ENCODE measurements at regions not wholly inside any gene's neighbourhood (a gene's known extent, or its start where the extent isn't known, plus 50 kb on each side); places are given as distances from the start of the nearest gene placed in this dataset.

DNA sequence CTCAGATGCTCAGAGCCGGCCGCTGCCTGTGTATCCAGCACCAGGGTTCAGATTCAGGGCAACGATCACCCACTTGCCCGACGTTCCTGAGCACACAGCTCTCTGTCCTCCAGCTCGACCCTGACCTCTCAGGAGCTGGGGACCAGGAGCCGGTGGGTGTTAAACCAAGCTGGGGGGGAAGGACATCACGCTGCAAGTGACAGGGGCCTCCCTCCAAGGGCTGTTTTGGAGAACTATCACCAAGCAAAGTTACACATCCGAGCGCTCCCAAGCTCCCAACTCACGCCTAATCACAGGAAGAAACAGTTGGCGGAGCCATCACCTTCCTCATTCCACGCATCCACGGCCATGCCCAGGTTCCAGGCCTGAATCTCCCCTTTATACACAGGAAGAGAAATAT lies 51.5 kb upstream of the ZNF354A start (continued):
- TF ChIP-seq, protein P1, sequence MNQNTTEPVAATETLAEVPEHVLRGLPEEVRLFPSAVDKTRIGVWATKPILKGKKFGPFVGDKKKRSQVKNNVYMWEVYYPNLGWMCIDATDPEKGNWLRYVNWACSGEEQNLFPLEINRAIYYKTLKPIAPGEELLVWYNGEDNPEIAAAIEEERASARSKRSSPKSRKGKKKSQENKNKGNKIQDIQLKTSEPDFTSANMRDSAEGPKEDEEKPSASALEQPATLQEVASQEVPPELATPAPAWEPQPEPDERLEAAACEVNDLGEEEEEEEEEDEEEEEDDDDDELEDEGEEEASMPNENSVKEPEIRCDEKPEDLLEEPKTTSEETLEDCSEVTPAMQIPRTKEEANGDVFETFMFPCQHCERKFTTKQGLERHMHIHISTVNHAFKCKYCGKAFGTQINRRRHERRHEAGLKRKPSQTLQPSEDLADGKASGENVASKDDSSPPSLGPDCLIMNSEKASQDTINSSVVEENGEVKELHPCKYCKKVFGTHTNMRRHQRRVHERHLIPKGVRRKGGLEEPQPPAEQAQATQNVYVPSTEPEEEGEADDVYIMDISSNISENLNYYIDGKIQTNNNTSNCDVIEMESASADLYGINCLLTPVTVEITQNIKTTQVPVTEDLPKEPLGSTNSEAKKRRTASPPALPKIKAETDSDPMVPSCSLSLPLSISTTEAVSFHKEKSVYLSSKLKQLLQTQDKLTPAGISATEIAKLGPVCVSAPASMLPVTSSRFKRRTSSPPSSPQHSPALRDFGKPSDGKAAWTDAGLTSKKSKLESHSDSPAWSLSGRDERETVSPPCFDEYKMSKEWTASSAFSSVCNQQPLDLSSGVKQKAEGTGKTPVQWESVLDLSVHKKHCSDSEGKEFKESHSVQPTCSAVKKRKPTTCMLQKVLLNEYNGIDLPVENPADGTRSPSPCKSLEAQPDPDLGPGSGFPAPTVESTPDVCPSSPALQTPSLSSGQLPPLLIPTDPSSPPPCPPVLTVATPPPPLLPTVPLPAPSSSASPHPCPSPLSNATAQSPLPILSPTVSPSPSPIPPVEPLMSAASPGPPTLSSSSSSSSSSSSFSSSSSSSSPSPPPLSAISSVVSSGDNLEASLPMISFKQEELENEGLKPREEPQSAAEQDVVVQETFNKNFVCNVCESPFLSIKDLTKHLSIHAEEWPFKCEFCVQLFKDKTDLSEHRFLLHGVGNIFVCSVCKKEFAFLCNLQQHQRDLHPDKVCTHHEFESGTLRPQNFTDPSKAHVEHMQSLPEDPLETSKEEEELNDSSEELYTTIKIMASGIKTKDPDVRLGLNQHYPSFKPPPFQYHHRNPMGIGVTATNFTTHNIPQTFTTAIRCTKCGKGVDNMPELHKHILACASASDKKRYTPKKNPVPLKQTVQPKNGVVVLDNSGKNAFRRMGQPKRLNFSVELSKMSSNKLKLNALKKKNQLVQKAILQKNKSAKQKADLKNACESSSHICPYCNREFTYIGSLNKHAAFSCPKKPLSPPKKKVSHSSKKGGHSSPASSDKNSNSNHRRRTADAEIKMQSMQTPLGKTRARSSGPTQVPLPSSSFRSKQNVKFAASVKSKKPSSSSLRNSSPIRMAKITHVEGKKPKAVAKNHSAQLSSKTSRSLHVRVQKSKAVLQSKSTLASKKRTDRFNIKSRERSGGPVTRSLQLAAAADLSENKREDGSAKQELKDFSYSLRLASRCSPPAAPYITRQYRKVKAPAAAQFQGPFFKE (tag by site-specific recombination; IDR thresholded peaks at IDR 0.05; ENCODE audit: borderline replicate concordance) = no peak
- no peak for TF ChIP-seq ZNF600 (tag by site-specific recombination; IDR thresholded peaks at IDR 0.05)
- TF ChIP-seq, protein P2, sequence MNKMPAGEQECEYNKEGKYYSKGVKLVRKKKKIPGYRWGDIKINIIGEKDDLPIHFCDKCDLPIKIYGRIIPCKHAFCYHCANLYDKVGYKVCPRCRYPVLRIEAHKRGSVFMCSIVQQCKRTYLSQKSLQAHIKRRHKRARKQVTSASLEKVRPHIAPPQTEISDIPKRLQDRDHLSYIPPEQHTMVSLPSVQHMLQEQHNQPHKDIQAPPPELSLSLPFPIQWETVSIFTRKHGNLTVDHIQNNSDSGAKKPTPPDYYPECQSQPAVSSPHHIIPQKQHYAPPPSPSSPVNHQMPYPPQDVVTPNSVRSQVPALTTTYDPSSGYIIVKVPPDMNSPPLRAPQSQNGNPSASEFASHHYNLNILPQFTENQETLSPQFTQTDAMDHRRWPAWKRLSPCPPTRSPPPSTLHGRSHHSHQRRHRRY (tag by site-specific recombination; IDR thresholded peaks at IDR 0.05) = no peak
- TF ChIP-seq, protein P3, sequence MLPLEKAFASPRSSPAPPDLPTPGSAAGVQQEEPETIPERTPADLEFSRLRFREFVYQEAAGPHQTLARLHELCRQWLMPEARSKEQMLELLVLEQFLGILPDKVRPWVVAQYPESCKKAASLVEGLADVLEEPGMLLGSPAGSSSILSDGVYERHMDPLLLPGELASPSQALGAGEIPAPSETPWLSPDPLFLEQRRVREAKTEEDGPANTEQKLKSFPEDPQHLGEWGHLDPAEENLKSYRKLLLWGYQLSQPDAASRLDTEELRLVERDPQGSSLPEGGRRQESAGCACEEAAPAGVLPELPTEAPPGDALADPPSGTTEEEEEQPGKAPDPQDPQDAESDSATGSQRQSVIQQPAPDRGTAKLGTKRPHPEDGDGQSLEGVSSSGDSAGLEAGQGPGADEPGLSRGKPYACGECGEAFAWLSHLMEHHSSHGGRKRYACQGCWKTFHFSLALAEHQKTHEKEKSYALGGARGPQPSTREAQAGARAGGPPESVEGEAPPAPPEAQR (tag by site-specific recombination; IDR thresholded peaks at IDR 0.05) = no peak
- TF ChIP-seq, protein P4, sequence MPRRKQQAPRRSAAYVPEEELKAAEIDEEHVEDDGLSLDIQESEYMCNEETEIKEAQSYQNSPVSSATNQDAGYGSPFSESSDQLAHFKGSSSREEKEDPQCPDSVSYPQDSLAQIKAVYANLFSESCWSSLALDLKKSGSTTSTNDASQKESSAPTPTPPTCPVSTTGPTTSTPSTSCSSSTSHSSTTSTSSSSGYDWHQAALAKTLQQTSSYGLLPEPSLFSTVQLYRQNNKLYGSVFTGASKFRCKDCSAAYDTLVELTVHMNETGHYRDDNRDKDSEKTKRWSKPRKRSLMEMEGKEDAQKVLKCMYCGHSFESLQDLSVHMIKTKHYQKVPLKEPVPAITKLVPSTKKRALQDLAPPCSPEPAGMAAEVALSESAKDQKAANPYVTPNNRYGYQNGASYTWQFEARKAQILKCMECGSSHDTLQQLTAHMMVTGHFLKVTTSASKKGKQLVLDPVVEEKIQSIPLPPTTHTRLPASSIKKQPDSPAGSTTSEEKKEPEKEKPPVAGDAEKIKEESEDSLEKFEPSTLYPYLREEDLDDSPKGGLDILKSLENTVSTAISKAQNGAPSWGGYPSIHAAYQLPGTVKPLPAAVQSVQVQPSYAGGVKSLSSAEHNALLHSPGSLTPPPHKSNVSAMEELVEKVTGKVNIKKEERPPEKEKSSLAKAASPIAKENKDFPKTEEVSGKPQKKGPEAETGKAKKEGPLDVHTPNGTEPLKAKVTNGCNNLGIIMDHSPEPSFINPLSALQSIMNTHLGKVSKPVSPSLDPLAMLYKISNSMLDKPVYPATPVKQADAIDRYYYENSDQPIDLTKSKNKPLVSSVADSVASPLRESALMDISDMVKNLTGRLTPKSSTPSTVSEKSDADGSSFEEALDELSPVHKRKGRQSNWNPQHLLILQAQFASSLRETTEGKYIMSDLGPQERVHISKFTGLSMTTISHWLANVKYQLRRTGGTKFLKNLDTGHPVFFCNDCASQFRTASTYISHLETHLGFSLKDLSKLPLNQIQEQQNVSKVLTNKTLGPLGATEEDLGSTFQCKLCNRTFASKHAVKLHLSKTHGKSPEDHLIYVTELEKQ (tag by site-specific recombination; IDR thresholded peaks at IDR 0.05; ENCODE audit: borderline replicate concordance) = no peak

DNA sequence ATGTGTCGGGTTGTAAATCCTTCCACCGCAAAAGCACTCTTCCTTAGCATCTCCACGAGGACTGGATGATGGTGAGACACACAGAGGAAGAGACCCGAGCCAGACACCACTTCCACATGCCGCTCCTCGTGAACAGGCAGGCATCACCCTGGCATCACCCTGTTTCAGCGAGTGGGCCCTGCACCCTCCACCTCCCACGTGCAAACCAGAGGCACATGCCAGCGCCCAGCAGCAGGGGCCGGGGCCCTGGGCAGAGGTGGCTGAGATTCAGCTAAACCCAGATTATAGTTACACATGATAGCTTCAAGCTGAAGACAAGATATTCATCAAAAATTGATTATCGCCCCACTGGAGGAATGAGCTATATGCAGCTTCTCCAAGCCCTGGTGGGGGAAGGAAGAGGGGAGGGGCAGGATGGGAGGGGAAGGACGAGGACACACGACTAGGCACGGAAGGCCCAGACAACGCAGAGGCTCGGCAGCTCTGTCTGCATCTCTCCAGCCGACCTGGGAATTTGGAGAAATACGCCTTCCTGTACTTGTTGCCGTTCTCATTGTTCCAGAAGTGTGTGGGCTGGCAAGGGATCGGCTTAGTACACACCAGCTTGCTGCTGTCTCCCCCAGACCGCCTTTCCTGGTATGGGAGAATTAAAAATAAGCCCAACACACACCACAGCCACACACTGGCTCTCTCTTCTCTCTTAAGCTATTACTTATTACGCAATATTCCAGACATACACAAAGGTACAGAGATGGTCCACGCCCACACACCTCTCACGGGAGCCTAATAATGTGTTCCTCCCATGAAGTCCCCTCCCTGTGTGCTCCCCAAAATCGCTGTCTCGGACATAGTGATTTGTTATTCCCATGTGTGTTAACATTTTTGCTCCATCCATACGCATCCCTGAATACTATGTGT lies 50.4 kb upstream of the ZNF354A start:
- H3K9me3 ChIP-seq (ENCODE audit: control insufficient read depth, insufficient read depth, low read depth, low read length) = no peaks in the 10 kb centered on the region
- ChIA-PET CTCF (no interaction called here), POLR2A (no interaction called here)
- no peaks in the 10 kb centered on the region for H3K4me1 ChIP-seq (ENCODE audit: control insufficient read depth, insufficient read depth, low read length)
- TF ChIP-seq ZNF571 (tag by site-specific recombination; IDR thresholded peaks at IDR 0.05) = no peak
- TF ChIP-seq TCF7L2 (IDR thresholded peaks at IDR 0.05; ENCODE audit: borderline replicate concordance, low read depth, low read length) = no peak
- no peak overlapping the region for H3K27ac ChIP-seq (ENCODE audit: extremely low read depth, low read depth, low read length)
- no peaks in the 10 kb centered on the region for H3K36me3 ChIP-seq (ENCODE audit: control insufficient read depth in 2 of 2, insufficient read depth in 1 of 2, low read length in 2 of 2)
- H3K4me3 ChIP-seq (ENCODE audit: low read depth, low read length) = no peak overlapping the region
